ENCODE measurements at regions not wholly inside any gene's neighbourhood (a gene's known extent, or its start where the extent isn't known, plus 50 kb on each side); places are given as distances from the start of the nearest gene placed in this dataset.

- CTCF ChIA-PET (ENCODE audit: low intra/inter-chr PET ratio), result no interaction called here
- no peaks in the 10 kb centered on the region for H3K9me3 ChIP-seq (replicated peaks; ENCODE audit: control insufficient read depth, insufficient read depth, low read depth, low read length)
- DNase-seq (ENCODE audit: extremely low read depth in 1 of 4, low spot score in 3 of 4) (no peak), ATAC-seq (no peak), FAIRE-seq (no peak)
- no peak overlapping the region for H3K27ac ChIP-seq (ENCODE audit: extremely low read depth, low read depth, low read length)
- no peaks in the 10 kb centered on the region for H3K27me3 ChIP-seq (ENCODE audit: control insufficient read depth in 2 of 2, insufficient read depth in 2 of 2, low read length in 2 of 2)
- no peak overlapping the region for H3K4me2 ChIP-seq (ENCODE audit: insufficient read depth, low read length)
- no peaks in the 10 kb centered on the region for H3K79me2 ChIP-seq (ENCODE audit: control insufficient read depth, insufficient read depth, low read length)
- intact Hi-C loops (cut with micrococcal nuclease), result no loop called here
- in situ Hi-C loops (cut with MboI), result no loop called here
- no peaks in the 10 kb centered on the region for H3K9me1 ChIP-seq (ENCODE audit: control insufficient read depth, insufficient read depth, low read length)
- H3K36me3 ChIP-seq (ENCODE audit: control insufficient read depth, insufficient read depth, low read length), result no peaks in the 10 kb centered on the region
- no peaks in the 10 kb centered on the region for H4K20me1 ChIP-seq (replicated peaks; ENCODE audit: control insufficient read depth, insufficient read depth, low read length)
- H3K9ac ChIP-seq (ENCODE audit: insufficient read depth in 1 of 2, low read depth in 2 of 2, low read length in 2 of 2), result no peak overlapping the region
- H3K4me1 ChIP-seq (replicated peaks in 1 of 2; ENCODE audit: control insufficient read depth in 2 of 2, insufficient read depth in 2 of 2, low read length in 2 of 2), result no peaks in the 10 kb centered on the region
- TF ChIP-seq ZNF639 (CRISPR knock-in tag; conservative IDR thresholded peaks at IDR 0.05 in 1 of 2, IDR thresholded peaks at IDR 0.05 in 1 of 2), result no peak
- TF ChIP-seq ESRRB (CRISPR knock-in tag; IDR thresholded peaks at IDR 0.05; ENCODE audit: borderline replicate concordance), result no peak
- TF ChIP-seq ADNP (tag; IDR thresholded peaks at IDR 0.05), result no peak
- no peak for TF ChIP-seq CEBPZ (IDR thresholded peaks at IDR 0.05; ENCODE audit: borderline replicate concordance, low read depth, low read length)
- TF ChIP-seq MAFK (IDR thresholded peaks at IDR 0.05; ENCODE audit: low read length), result no peak
- no peak for TF ChIP-seq ZC3H4 (CRISPR knock-in tag; IDR thresholded peaks at IDR 0.05; ENCODE audit: borderline replicate concordance)
- TF ChIP-seq SPI1 (IDR thresholded peaks at IDR 0.05; ENCODE audit: borderline replicate concordance, low read depth, low read length), result no peak
- TF ChIP-seq STAT5B (CRISPR knock-in tag; IDR thresholded peaks at IDR 0.05), result no peak
- no peak for TF ChIP-seq MCM3 (IDR thresholded peaks at IDR 0.05)
- no peak for TF ChIP-seq NBN (IDR thresholded peaks at IDR 0.05; ENCODE audit: low read depth)
- TF ChIP-seq ZBTB26 (CRISPR knock-in tag; IDR thresholded peaks at IDR 0.05), result no peak
- TF ChIP-seq CHD2 (IDR thresholded peaks at IDR 0.05; ENCODE audit: low read depth, low read length), result no peak
- TF ChIP-seq HCFC1 (IDR thresholded peaks at IDR 0.05; ENCODE audit: low read depth, low read length), result no peak
- no peak for TF ChIP-seq TARDBP (IDR thresholded peaks at IDR 0.05)
- no peak for TF ChIP-seq ARNT (IDR thresholded peaks at IDR 0.05)
- TF ChIP-seq ZNF277 (CRISPR knock-in tag; IDR thresholded peaks at IDR 0.05; ENCODE audit: borderline replicate concordance), result no peak
- TF ChIP-seq HDAC3 (IDR thresholded peaks at IDR 0.05; ENCODE audit: borderline replicate concordance, partially characterized antibody), result no peak
- no TSS peak for BruUV-seq (replicated peaks)
- POLR2A ChIA-PET, result no interaction called here
- no peak overlapping the region for H2AFZ ChIP-seq (ENCODE audit: low read depth, low read length)
- H3K4me3 ChIP-seq, result no peak overlapping the region
These were observed 248.5 kb upstream of the C11orf87 start for GRCh38 chr11:109173504-109173903.
